Cardiac muscle cell (in vitro differentiated cells and primary cell): ENCODE measurements at regions not wholly inside any gene's neighbourhood (a gene's known extent, or its start where the extent isn't known, plus 50 kb on each side); places are given as distances from the start of the nearest gene placed in this dataset.

ENCODE experiments used
- DNase-seq, 2 donors: peaks; one replicate each; pipeline versions ENCODE4 v3.0.0 to v3.0.0-alpha.2; 2010 to 2017; ENCODE audit warnings: low read depth in 1 of 2, low spot score in 1 of 2
- H3K27ac ChIP-seq: fragments of 200-600 bp; sonication (generic); 2 replicates; pipeline ENCODE4 v1.5.1; 2016
- H3K27me3 ChIP-seq: fragments of 200-600 bp; sonication (generic); 2 replicates; pipeline ENCODE4 v1.6.0; 2016; ENCODE audit warnings: control low read depth
- H3K36me3 ChIP-seq: fragments of 200-600 bp; sonication (generic); 2 replicates; pipeline ENCODE4 v1.5.1; 2016; ENCODE audit warnings: control low read depth
- H3K4me1 ChIP-seq: fragments of 200-600 bp; sonication (generic); 2 replicates; pipeline ENCODE4 v1.8.1; 2017; ENCODE audit warnings: low read depth, mild to moderate bottlenecking, mixed run types
- H3K4me3 ChIP-seq: fragments of 200-600 bp; sonication (generic); 2 replicates; pipeline ENCODE4 v1.5.1; 2016; ENCODE audit warnings: mild to moderate bottlenecking
- H3K9me3 ChIP-seq: fragments of 200-600 bp; sonication (generic); 2 replicates; pipeline ENCODE4 v1.5.1; 2017; ENCODE audit warnings: low read depth, mild to moderate bottlenecking, control low read depth
- CTCF ChIP-seq: IDR thresholded peaks from 2 replicates; pipeline ENCODE4 v1.5.1; 2012; ENCODE audit warnings: low read depth, mild to moderate bottlenecking, low read length

DNA sequence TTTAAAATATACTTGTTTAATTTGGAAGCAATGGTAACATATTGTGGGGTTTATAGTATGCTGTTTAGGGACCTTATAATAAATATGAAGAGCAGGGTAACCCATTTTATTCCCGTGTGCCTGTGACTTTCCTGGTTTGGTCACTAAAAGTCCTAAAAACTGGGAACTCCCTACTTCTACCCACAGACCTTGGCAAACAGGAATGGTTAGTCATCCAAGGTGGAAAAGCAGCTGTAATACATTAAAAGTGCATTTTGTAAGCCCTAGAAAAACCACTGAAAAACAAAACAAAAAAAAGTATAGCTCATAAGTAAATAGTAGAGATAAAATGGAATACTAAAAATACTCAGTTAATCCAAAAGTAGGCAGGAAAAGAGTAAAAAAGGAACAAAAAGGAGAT, 538.9 kb downstream of the LMO4 start:
- peaks cover 8% of the 10 kb centered on the region for H3K4me1 ChIP-seq
- H3K4me3 ChIP-seq = no peak overlapping the region
- DNase-seq = peak in 1 of 2 donors; percentile 30
- no peaks in the 10 kb centered on the region for H3K9me3 ChIP-seq
- TF ChIP-seq CTCF = no peak
- H3K36me3 ChIP-seq = no peaks in the 10 kb centered on the region
- H3K27ac ChIP-seq = no peak overlapping the region
- no peaks in the 10 kb centered on the region for H3K27me3 ChIP-seq

DNA sequence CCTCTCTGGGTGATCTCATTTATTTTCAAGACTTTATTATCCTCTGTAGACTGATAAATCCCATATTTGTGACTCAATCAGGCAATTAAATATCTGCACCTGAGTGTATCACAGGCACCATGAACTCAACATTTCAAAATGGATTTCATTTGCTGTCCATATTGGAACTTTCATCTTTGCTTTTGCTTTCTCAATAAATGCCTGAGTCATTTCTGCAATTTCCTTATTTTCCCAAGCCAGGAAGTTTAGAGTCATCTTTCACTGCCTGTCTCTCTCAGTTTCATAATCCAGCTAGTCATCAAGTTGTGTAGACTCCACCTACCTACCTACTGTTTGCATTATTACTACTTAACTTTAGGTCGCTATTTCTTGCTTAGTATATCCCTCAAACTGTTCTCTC, 540.9 kb downstream of the LMO4 start:
- Histone ChIP-seq H3K27me3 (no peaks in the 10 kb centered on the region), H3K9me3 (no peaks in the 10 kb centered on the region), H3K36me3 (no peaks in the 10 kb centered on the region), H3K4me3 (no peak overlapping the region), H3K4me1 (peaks cover 8% of the 10 kb centered on the region), H3K27ac (no peak overlapping the region)
- DNase-seq = peak in 1 of 2 donors; percentile 71
- TF ChIP-seq CTCF = no peak

DNA sequence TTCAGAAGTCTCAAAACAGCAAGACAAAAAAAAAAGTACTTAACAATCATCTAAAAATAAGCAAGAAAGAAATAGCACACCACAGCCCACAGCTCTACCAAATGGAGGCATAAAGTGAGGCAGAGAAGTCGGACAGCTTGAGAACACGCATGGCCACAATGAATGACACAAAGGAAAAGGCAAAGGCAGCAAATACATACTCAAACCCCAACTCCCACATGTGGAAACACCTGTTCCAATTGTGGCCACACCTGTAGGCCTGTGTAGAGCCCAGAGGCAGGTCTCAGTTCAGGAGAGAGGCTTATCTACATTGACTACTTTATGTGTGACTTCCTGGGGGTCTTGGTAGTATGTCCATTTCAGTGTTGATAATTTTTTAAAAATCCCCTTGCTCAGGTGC, 543.5 kb downstream of the LMO4 start:
- no peak for DNase-seq
- TF ChIP-seq CTCF = no peak
- peaks cover 8% of the 10 kb centered on the region for H3K4me1 ChIP-seq
- no peak overlapping the region for H3K4me3 ChIP-seq
- no peaks in the 10 kb centered on the region for H3K9me3 ChIP-seq
- no peak overlapping the region for H3K27ac ChIP-seq
- no peaks in the 10 kb centered on the region for H3K36me3 ChIP-seq
- no peaks in the 10 kb centered on the region for H3K27me3 ChIP-seq

DNA sequence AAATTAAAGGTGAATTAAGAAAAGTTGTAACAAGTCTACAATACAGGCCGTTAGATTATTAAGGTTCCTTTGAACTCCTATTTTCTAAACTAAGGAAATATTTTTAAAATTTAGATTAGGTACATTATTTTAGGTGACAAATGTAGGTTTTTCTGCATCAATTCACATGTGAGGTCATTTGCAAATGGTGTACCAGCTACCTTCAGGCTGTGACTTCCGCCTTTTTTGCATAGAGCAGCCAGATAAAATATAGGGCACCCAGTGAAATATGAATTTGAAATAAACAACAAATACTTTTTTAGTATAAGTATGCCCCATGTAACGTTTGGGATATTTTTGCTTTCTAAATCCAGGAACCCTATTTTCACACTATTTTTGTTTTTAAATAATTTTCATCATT, 544.0 kb downstream of the LMO4 start:
- Histone ChIP-seq H3K9me3 (no peaks in the 10 kb centered on the region), H3K36me3 (no peaks in the 10 kb centered on the region), H3K27ac (no peak overlapping the region), H3K27me3 (no peaks in the 10 kb centered on the region), H3K4me1 (peaks cover 8% of the 10 kb centered on the region), H3K4me3 (no peak overlapping the region)
- no peak for DNase-seq
- TF ChIP-seq CTCF = no peak

DNA sequence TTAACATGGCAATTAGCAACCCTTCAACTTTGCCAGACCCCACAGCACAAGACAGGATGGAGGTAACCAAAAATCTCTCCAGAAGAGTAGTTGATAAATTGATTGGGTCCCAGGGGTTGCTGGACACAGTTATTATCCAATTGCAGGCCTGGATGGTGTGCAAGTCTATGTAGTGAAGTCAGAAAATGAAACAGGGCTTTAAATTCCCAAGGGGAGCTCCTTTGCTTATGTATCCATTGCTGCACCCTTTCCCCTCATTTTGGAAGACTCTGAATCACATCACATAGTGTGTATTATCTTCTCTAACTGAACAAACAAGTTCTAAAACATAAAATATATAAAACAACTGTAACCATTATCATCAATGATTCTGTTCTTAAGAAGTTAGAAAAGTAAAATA, 550.2 kb downstream of the LMO4 start:
- DNase-seq = peak in 1 of 2 donors; percentile 20
- no peak for TF ChIP-seq CTCF
- no peaks in the 10 kb centered on the region for H3K36me3 ChIP-seq
- no peak overlapping the region for H3K27ac ChIP-seq
- no peaks in the 10 kb centered on the region for H3K27me3 ChIP-seq
- no peaks in the 10 kb centered on the region for H3K9me3 ChIP-seq
- H3K4me1 ChIP-seq = no peaks in the 10 kb centered on the region
- H3K4me3 ChIP-seq = no peak overlapping the region
